Psoas muscle (tissue), 7 donors: ENCODE measurements at regions not wholly inside any gene's neighbourhood (a gene's known extent, or its start where the extent isn't known, plus 50 kb on each side); places are given as distances from the start of the nearest gene placed in this dataset.

Experiments
- ATAC-seq, 4 donors: fragments of 200-7000 bp; cut with Tn5 transposase; one replicate each; pipeline ENCODE4 v1.9.1; 2020; ENCODE audit warnings: moderate library complexity in 3 of 4, mild to moderate bottlenecking in 2 of 4
- DNase-seq, 2 donors: peaks; one replicate each; pipeline ENCODE4 v3.0.0-alpha.2; 2020
- H3K27ac ChIP-seq: fragments of 200-600 bp; one replicate; pipeline ENCODE4 v1.8.0; 2022
- H3K27me3 ChIP-seq, 3 donors: fragments of 200-600 bp in 1 of 3; one replicate each; pipeline versions ENCODE4 v1.6.1 to v1.8.0; 2013 to 2022; ENCODE audit warnings: low read length in 2 of 3, mild to moderate bottlenecking in 2 of 3, moderate library complexity in 1 of 3; ENCODE audit not compliant: insufficient read depth in 3 of 3
- H3K36me3 ChIP-seq, 2 donors: fragments of 200-600 bp in 1 of 2; one replicate each; pipeline versions ENCODE4 v1.6.1 to v1.8.0; 2013 to 2022; ENCODE audit warnings: low read depth in 1 of 2, mild to moderate bottlenecking in 1 of 2, moderate library complexity in 1 of 2; ENCODE audit not compliant: insufficient read depth in 1 of 2
- H3K4me1 ChIP-seq: fragments of 200-600 bp; one replicate; pipeline ENCODE4 v1.8.0; 2022
- H3K4me3 ChIP-seq: fragments of 200-600 bp; one replicate; pipeline ENCODE4 v1.8.0; 2022; ENCODE audit warnings: mild to moderate bottlenecking
- H3K9me3 ChIP-seq: fragments of 200-600 bp; one replicate; pipeline ENCODE4 v1.8.0; 2022
- CTCF ChIP-seq: fragments of 200-600 bp; IDR thresholded peaks from one replicate; pipeline ENCODE4 v1.8.0; 2022; ENCODE audit warnings: antibody characterized with exemption
- WGBS, 3 donors: extraction: QIAGEN DNeasy Blood & Tissue Kit; methylation state at CpG; one replicate each; pipeline versions ENCODE4 v1.1.6 to v1.1.7; 2013; 5-methylcytosine and 5-hydroxymethylcytosine counted together
- intact Hi-C, 2 donors: fragments of 100-400 bp; cut with DNase I; formaldehyde crosslinking; loops; one replicate each; pipeline versions ENCODE4 v1.11.0 to v1.14.2; 2022
- donor health status: healthy with polysubstance abuse.
- donor health status: DM: no; HTN: no; CAD: no; lungs with moderate emphysema.
- donor health status: Bipolar disorder and iron deficiency.
- donor health status: healthy.
- donor health status: DM: yes; HTN: yes; CAD: no.
- donor health status: DM: no; HTN: no; CAD: no.
- donor health status: DM: yes; HTN: yes; CAD: no.

- Histone ChIP-seq H3K4me3 (no peak overlapping the region), H3K9me3 (no peaks in the 10 kb centered on the region), H3K27ac (no peak overlapping the region), H3K36me3 (no peaks in the 10 kb centered on the region), H3K4me1 (no peaks in the 10 kb centered on the region), H3K27me3 (no peaks in the 10 kb centered on the region)
- TF ChIP-seq CTCF = no peak
- 39 to 47% (median 40%) methylated on average over 2 of the region's 2 CpGs for WGBS, 3 donors
- no peak for DNase-seq
- intact Hi-C loops = no loop called here
- no peak for ATAC-seq
Measured at GRCh38 chr5:167802755-167803431, 488.6 kb upstream of the WWC1 start.

GRCh38 chr5:167804512-167805220, 486.8 kb upstream of the WWC1 start:
- Histone ChIP-seq H3K4me3 (no peak overlapping the region), H3K27ac (no peak overlapping the region), H3K36me3 (no peaks in the 10 kb centered on the region), H3K27me3 (no peaks in the 10 kb centered on the region), H3K4me1 (no peaks in the 10 kb centered on the region), H3K9me3 (no peaks in the 10 kb centered on the region)
- TF ChIP-seq CTCF = no peak
- 81 to 86% (median 81%) methylated on average over 7 of the region's 7 CpGs for WGBS, 3 donors
- ATAC-seq = no peak
- no peak for DNase-seq
- intact Hi-C loops = no loop called here

- WGBS, 3 donors = 84 to 91% (median 91%) methylated on average over 2 of the region's 2 CpGs
- no peak for TF ChIP-seq CTCF
- DNase-seq = no peak
- no peaks in the 10 kb centered on the region for H3K4me1 ChIP-seq
- intact Hi-C loops = no loop called here
- no peak overlapping the region for H3K4me3 ChIP-seq
- H3K27me3 ChIP-seq = no peaks in the 10 kb centered on the region
- no peaks in the 10 kb centered on the region for H3K36me3 ChIP-seq
- H3K27ac ChIP-seq = no peak overlapping the region
- H3K9me3 ChIP-seq = no peaks in the 10 kb centered on the region
- ATAC-seq = no peak
Measured at GRCh38 chr5:167810573-167810972, 480.9 kb upstream of the WWC1 start.

GRCh38 chr5:167812871-167813270, 478.6 kb upstream of the WWC1 start:
- DNase-seq = no peak
- no peaks in the 10 kb centered on the region for H3K27me3 ChIP-seq

More at GRCh38 chr5:167812871-167813270, 478.6 kb upstream of the WWC1 start:
- intact Hi-C loops = no loop called here
- TF ChIP-seq CTCF = no peak
- no peaks in the 10 kb centered on the region for H3K36me3 ChIP-seq
- no peak overlapping the region for H3K4me3 ChIP-seq
- ATAC-seq = no peak
- H3K9me3 ChIP-seq = no peaks in the 10 kb centered on the region
- WGBS, 3 donors = 79 to 84% (median 84%) methylated on average over 4 of the region's 4 CpGs
- H3K27ac ChIP-seq = no peak overlapping the region
- H3K4me1 ChIP-seq = no peaks in the 10 kb centered on the region
